ENCODE measurements at regions not wholly inside any gene's neighbourhood (a gene's known extent, or its start where the extent isn't known, plus 50 kb on each side); places are given as distances from the start of the nearest gene placed in this dataset.
A peak's percentile ranks its signal among the peaks of the same experiment; 100 is the strongest.

DNA sequence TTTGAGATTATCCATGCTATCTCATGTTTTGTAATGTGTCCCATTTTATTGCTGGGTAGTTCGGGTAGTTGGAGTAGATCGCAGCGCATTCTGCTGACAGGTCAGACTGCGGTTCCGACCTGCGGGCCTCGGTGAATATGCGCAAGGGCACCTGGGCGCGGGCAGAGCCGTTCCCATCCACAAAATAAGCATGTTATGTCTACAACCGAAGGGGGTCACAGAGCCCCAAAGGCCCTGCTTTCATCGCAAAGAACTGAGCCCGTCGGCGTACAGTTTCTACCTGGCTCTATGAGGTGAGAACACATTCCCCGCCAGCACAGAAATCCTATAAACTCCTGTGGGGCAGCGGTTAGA lies 88.4 kb downstream of the PRKAB2 start:
- ATAC-seq = no peak
- DNase-seq (ENCODE audit: extremely low read depth in 1 of 4, low spot score in 3 of 4) = no peak
- no peak for FAIRE-seq
- no peaks in the 10 kb centered on the region for H3K36me3 ChIP-seq (ENCODE audit: control insufficient read depth, insufficient read depth, low read length)
- peak overlapping the region; percentile 59 for H3K4me3 ChIP-seq
- in situ Hi-C loops (cut with MboI) (no loop called here), intact Hi-C loops (cut with micrococcal nuclease) (loop anchor here (1.0 to 5.0 kb wide), 2 partner anchors 88 to 159 kb away; partner anchors contain the start of gene PRKAB2)
- peaks cover 5 to 24% of the 10 kb centered on the region in 2 experiments; a peak in 4 of 5 replicates for H3K4me1 ChIP-seq (replicated peaks in 1 of 2; ENCODE audit: control insufficient read depth in 2 of 2, insufficient read depth in 2 of 2, low read length in 2 of 2)
- H2AFZ ChIP-seq (ENCODE audit: low read depth, low read length) = peak overlapping the region; percentile 100; the same call in 1 of the 2 replicates
- H4K20me1 ChIP-seq (replicated peaks; ENCODE audit: control insufficient read depth, insufficient read depth, low read length) = no peaks in the 10 kb centered on the region
- H3K4me2 ChIP-seq (ENCODE audit: insufficient read depth, low read length) = peak overlapping the region; percentile 98
- H3K9me3 ChIP-seq (replicated peaks; ENCODE audit: control insufficient read depth, insufficient read depth, low read depth, low read length) = no peaks in the 10 kb centered on the region
- no TSS peak for BruUV-seq (replicated peaks)
- peak overlapping the region; percentile 100 for H3K27ac ChIP-seq (ENCODE audit: extremely low read depth, low read depth, low read length)
- WGBS (ENCODE audit: insufficient coverage, low coverage, missing lambda C conversion rate) = 35% methylated on average over 16 of the region's 18 CpGs
- H3K79me2 ChIP-seq (ENCODE audit: control insufficient read depth, insufficient read depth, low read length) = no peaks in the 10 kb centered on the region
- H3K9ac ChIP-seq (ENCODE audit: insufficient read depth in 1 of 2, low read depth in 2 of 2, low read length in 2 of 2) = peak overlapping the region; percentile 22 to 100; a peak in 2 of 4 replicates
- ChIA-PET CTCF (ENCODE audit: low intra/inter-chr PET ratio) (interaction anchor here (0.7 kb wide), 1 partner anchor 65 kb away, joined by 6 read pairs; no protein-coding TSS in a partner anchor), POLR2A (interaction anchor here (0.6 to 2.1 kb wide), 44 partner anchors 8 to 821 kb away, joined by 3 to 26 read pairs (median 5); partner anchors contain the start of genes CHD1L and FMO5)
- H3K9me1 ChIP-seq (ENCODE audit: control insufficient read depth, insufficient read depth, low read length) = no peaks in the 10 kb centered on the region
- H3K27me3 ChIP-seq (ENCODE audit: control insufficient read depth in 2 of 2, insufficient read depth in 2 of 2, low read length in 2 of 2) = peaks cover 15 to 22% of the 10 kb centered on the region in 2 experiments
- no peak for TF ChIP-seq HOXB6 (CRISPR knock-in tag; IDR thresholded peaks at IDR 0.05; ENCODE audit: borderline replicate concordance)
- TF ChIP-seq HDAC1 (IDR thresholded peaks at IDR 0.05) = no peak
- no peak for TF ChIP-seq ZBTB17 (CRISPR knock-in tag; IDR thresholded peaks at IDR 0.05)
- TF ChIP-seq, protein P1, sequence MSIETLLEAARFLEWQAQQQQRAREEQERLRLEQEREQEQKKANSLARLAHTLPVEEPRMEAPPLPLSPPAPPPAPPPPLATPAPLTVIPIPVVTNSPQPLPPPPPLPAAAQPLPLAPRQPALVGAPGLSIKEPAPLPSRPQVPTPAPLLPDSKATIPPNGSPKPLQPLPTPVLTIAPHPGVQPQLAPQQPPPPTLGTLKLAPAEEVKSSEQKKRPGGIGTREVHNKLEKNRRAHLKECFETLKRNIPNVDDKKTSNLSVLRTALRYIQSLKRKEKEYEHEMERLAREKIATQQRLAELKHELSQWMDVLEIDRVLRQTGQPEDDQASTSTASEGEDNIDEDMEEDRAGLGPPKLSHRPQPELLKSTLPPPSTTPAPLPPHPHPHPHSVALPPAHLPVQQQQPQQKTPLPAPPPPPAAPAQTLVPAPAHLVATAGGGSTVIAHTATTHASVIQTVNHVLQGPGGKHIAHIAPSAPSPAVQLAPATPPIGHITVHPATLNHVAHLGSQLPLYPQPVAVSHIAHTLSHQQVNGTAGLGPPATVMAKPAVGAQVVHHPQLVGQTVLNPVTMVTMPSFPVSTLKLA (conservative IDR thresholded peaks at IDR 0.05) = no peak
- no peak for TF ChIP-seq ZNF695 (CRISPR knock-in tag; IDR thresholded peaks at IDR 0.05)
- TF ChIP-seq MCM7 (IDR thresholded peaks at IDR 0.05) = no peak
- TF ChIP-seq, protein P2, sequence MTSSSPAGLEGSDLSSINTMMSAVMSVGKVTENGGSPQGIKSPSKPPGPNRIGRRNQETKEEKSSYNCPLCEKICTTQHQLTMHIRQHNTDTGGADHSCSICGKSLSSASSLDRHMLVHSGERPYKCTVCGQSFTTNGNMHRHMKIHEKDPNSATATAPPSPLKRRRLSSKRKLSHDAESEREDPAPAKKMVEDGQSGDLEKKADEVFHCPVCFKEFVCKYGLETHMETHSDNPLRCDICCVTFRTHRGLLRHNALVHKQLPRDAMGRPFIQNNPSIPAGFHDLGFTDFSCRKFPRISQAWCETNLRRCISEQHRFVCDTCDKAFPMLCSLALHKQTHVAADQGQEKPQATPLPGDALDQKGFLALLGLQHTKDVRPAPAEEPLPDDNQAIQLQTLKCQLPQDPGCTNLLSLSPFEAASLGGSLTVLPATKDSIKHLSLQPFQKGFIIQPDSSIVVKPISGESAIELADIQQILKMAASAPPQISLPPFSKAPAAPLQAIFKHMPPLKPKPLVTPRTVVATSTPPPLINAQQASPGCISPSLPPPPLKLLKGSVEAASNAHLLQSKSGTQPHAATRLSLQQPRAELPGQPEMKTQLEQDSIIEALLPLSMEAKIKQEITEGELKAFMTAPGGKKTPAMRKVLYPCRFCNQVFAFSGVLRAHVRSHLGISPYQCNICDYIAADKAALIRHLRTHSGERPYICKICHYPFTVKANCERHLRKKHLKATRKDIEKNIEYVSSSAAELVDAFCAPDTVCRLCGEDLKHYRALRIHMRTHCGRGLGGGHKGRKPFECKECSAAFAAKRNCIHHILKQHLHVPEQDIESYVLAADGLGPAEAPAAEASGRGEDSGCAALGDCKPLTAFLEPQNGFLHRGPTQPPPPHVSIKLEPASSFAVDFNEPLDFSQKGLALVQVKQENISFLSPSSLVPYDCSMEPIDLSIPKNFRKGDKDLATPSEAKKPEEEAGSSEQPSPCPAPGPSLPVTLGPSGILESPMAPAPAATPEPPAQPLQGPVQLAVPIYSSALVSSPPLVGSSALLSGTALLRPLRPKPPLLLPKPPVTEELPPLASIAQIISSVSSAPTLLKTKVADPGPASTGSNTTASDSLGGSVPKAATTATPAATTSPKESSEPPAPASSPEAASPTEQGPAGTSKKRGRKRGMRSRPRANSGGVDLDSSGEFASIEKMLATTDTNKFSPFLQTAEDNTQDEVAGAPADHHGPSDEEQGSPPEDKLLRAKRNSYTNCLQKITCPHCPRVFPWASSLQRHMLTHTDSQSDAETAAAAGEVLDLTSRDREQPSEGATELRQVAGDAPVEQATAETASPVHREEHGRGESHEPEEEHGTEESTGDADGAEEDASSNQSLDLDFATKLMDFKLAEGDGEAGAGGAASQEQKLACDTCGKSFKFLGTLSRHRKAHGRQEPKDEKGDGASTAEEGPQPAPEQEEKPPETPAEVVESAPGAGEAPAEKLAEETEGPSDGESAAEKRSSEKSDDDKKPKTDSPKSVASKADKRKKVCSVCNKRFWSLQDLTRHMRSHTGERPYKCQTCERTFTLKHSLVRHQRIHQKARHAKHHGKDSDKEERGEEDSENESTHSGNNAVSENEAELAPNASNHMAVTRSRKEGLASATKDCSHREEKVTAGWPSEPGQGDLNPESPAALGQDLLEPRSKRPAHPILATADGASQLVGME (CRISPR knock-in tag; IDR thresholded peaks at IDR 0.05) = no peak
- TF ChIP-seq SMC3 (conservative IDR thresholded peaks at IDR 0.05; ENCODE audit: insufficient read depth, low read depth, low read length) = no peak
- TF ChIP-seq, protein P3, sequence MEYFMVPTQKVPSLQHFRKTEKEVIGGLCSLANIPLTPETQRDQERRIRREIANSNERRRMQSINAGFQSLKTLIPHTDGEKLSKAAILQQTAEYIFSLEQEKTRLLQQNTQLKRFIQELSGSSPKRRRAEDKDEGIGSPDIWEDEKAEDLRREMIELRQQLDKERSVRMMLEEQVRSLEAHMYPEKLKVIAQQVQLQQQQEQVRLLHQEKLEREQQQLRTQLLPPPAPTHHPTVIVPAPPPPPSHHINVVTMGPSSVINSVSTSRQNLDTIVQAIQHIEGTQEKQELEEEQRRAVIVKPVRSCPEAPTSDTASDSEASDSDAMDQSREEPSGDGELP (CRISPR knock-in tag; IDR thresholded peaks at IDR 0.05; ENCODE audit: borderline replicate concordance) = no peak
- 0 out of 2 replicates have a peak, but pooled peaks have one; percentile 40 for TF ChIP-seq KAT7 (CRISPR knock-in tag; IDR thresholded peaks at IDR 0.05; ENCODE audit: borderline replicate concordance)
- TF ChIP-seq, protein P4, sequence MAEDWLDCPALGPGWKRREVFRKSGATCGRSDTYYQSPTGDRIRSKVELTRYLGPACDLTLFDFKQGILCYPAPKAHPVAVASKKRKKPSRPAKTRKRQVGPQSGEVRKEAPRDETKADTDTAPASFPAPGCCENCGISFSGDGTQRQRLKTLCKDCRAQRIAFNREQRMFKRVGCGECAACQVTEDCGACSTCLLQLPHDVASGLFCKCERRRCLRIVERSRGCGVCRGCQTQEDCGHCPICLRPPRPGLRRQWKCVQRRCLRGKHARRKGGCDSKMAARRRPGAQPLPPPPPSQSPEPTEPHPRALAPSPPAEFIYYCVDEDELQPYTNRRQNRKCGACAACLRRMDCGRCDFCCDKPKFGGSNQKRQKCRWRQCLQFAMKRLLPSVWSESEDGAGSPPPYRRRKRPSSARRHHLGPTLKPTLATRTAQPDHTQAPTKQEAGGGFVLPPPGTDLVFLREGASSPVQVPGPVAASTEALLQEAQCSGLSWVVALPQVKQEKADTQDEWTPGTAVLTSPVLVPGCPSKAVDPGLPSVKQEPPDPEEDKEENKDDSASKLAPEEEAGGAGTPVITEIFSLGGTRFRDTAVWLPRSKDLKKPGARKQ (CRISPR knock-in tag; IDR thresholded peaks at IDR 0.05) = peak; percentile 61; the same call in 1 of the 2 replicates
- no peak for TF ChIP-seq BRCA1 (IDR thresholded peaks at IDR 0.05)
- TF ChIP-seq BRCA1 (CRISPR knock-in tag; IDR thresholded peaks at IDR 0.05) = no peak
- TF ChIP-seq L3MBTL2 (IDR thresholded peaks at IDR 0.05) = no peak

Data from K562 (cell line).